ENCODE measurements at regions not wholly inside any gene's neighbourhood (a gene's known extent, or its start where the extent isn't known, plus 50 kb on each side); places are given as distances from the start of the nearest gene placed in this dataset.

- WGBS = 89% methylated on average over 9 of the region's 9 CpGs
- Histone ChIP-seq H3K36me3 (ENCODE audit: control insufficient read depth in 4 of 4, insufficient read depth in 3 of 4, low read depth in 1 of 4, low read length in 3 of 4) (no peaks in the 10 kb centered on the region), H3K4me1 (ENCODE audit: control insufficient read depth in 4 of 4, insufficient read depth in 4 of 4, low read length in 3 of 4) (no peaks in the 10 kb centered on the region), H3K9me3 (ENCODE audit: control insufficient read depth in 4 of 4, low read length in 3 of 4) (no peaks in the 10 kb centered on the region), H3K4me3 (ENCODE audit: low read depth in 1 of 3, low read length in 3 of 3) (no peak overlapping the region), H3K9ac (ENCODE audit: low read depth in 1 of 2, low read length in 2 of 2) (no peak overlapping the region), H3K27me3 (ENCODE audit: control insufficient read depth in 4 of 4, insufficient read depth in 4 of 4, low read length in 3 of 4) (no peaks in the 10 kb centered on the region), H3K27ac (ENCODE audit: low read depth in 1 of 2, low read length in 2 of 2) (no peak overlapping the region)
- no peak for DNase-seq (ENCODE audit: low spot score)
- TF ChIP-seq REST (IDR thresholded peaks at IDR 0.05) (no peak), FOXA2 (IDR thresholded peaks at IDR 0.05) (no peak)
Observed at GRCh38 chr9:95373782-95374487, 56.4 kb upstream of the FANCC start.

- 54% methylated on average over 6 of the region's 6 CpGs for WGBS
- DNase-seq (ENCODE audit: low spot score) = no peak
Observed at GRCh38 chr9:95373069-95373681, 55.7 kb upstream of the FANCC start.

More at GRCh38 chr9:95373069-95373681, 55.7 kb upstream of the FANCC start:
- Histone ChIP-seq H3K36me3 (ENCODE audit: control insufficient read depth in 4 of 4, insufficient read depth in 3 of 4, low read depth in 1 of 4, low read length in 3 of 4) (no peaks in the 10 kb centered on the region), H3K4me3 (ENCODE audit: low read depth in 1 of 3, low read length in 3 of 3) (no peak overlapping the region), H3K9ac (ENCODE audit: low read depth in 1 of 2, low read length in 2 of 2) (no peak overlapping the region), H3K27ac (ENCODE audit: low read depth in 1 of 2, low read length in 2 of 2) (no peak overlapping the region), H3K27me3 (ENCODE audit: control insufficient read depth in 4 of 4, insufficient read depth in 4 of 4, low read length in 3 of 4) (no peaks in the 10 kb centered on the region), H3K4me1 (ENCODE audit: control insufficient read depth in 4 of 4, insufficient read depth in 4 of 4, low read length in 3 of 4) (no peaks in the 10 kb centered on the region), H3K9me3 (ENCODE audit: control insufficient read depth in 4 of 4, low read length in 3 of 4) (no peaks in the 10 kb centered on the region)
- TF ChIP-seq CTCF (IDR thresholded peaks at IDR 0.05; ENCODE audit: low read depth, low read length, missing input control) (no peak), EGR1 (IDR thresholded peaks at IDR 0.05; ENCODE audit: low read depth in 2 of 2) (no peak), YY1 (IDR thresholded peaks at IDR 0.05) (no peak), FOXA1 (IDR thresholded peaks at IDR 0.05) (no peak), ATF3 (IDR thresholded peaks at IDR 0.05) (no peak), JUND (IDR thresholded peaks at IDR 0.05) (no peak), TAF1 (conservative IDR thresholded peaks at IDR 0.05) (no peak), FOXA2 (IDR thresholded peaks at IDR 0.05) (no peak), HNF4A (conservative IDR thresholded peaks at IDR 0.05) (no peak), REST (IDR thresholded peaks at IDR 0.05) (no peak), SP1 (IDR thresholded peaks at IDR 0.05) (no peak), RAD21 (IDR thresholded peaks at IDR 0.05) (no peak), NR2F2 (IDR thresholded peaks at IDR 0.05) (no peak), ZBTB33 (IDR thresholded peaks at IDR 0.05) (no peak), HNF4G (IDR thresholded peaks at IDR 0.05) (no peak), RXRA (IDR thresholded peaks at IDR 0.05) (no peak), MAX (IDR thresholded peaks at IDR 0.05) (no peak), GABPA (IDR thresholded peaks at IDR 0.05 in 1 of 2, conservative IDR thresholded peaks at IDR 0.05 in 1 of 2) (no peak)
